H1 (cell line): ENCODE measurements at regions not wholly inside any gene's neighbourhood (a gene's known extent, or its start where the extent isn't known, plus 50 kb on each side); places are given as distances from the start of the nearest gene placed in this dataset.

Experiments
- CTCF ChIA-PET: fragments of 300-600 bp; sonication (Branson Sonifier 250); formaldehyde crosslinking; loops from one replicate; lab custom pipeline; 2021; ENCODE audit not compliant: partially characterized antibody; lab: Charles Lee
- POLR2A ChIA-PET: fragments of 300-600 bp; sonication (Branson Sonifier 250); formaldehyde crosslinking; loops from one replicate; lab custom pipeline; 2021; ENCODE audit warnings: inconsistent platforms; ENCODE audit not compliant: partially characterized antibody; lab: Charles Lee
- DNase-seq, 2 experiments: peaks; one replicate each; pipeline versions ENCODE4 v3.0.0 to v3.0.0-alpha.2; 2010 to 2022; ENCODE audit warnings: low spot score in 2 of 2, low read depth in 1 of 2, mixed read lengths in 1 of 2
- FAIRE-seq: peaks from 2 replicates; lab custom pipeline; 2011; peaks lifted over from hg19 to GRCh38; lab: Jason Lieb, UNC
- H2AFZ ChIP-seq: 2 replicates; pipeline ENCODE4 v1.8.1; 2012; ENCODE audit warnings: low read length, inconsistent platforms
- H2AK5ac ChIP-seq: 2 replicates; pipeline ENCODE4 v1.6.1; 2013; ENCODE audit warnings: low read depth, low read length
- H2BK120ac ChIP-seq: replicated peaks from 2 replicates; pipeline ENCODE3; 2013; ENCODE audit warnings: low read depth, low read length, inconsistent platforms
- H2BK12ac ChIP-seq: 2 replicates; pipeline ENCODE4 v1.6.1; 2013; ENCODE audit warnings: low read depth, low read length
- H2BK15ac ChIP-seq: 2 replicates; pipeline ENCODE4 v1.6.1; 2013; ENCODE audit warnings: low read length
- H2BK20ac ChIP-seq: 2 replicates; pipeline ENCODE4 v1.6.1; 2013; ENCODE audit warnings: low read length
- H2BK5ac ChIP-seq: 2 replicates; pipeline ENCODE4 v1.6.1; 2013; ENCODE audit warnings: low read depth, low read length
- H3K14ac ChIP-seq: 2 replicates; pipeline ENCODE4 v1.6.1; 2013; ENCODE audit warnings: inconsistent platforms; ENCODE audit not compliant: insufficient read length
- H3K18ac ChIP-seq: 2 replicates; pipeline ENCODE4 v1.6.1; 2013; ENCODE audit warnings: low read length; ENCODE audit errors: extremely low read depth
- H3K23ac ChIP-seq: 2 replicates; pipeline ENCODE4 v1.6.1; 2013; ENCODE audit warnings: inconsistent platforms; ENCODE audit not compliant: insufficient read length
- H3K23me2 ChIP-seq: 2 replicates; pipeline ENCODE4 v1.6.1; 2013; ENCODE audit warnings: low read depth, low read length
- H3K27ac ChIP-seq: 2 replicates; pipeline ENCODE4 v1.6.1; 2011; ENCODE audit warnings: low read depth, low read length, inconsistent platforms
- H3K27me3 ChIP-seq, 4 experiments: replicated peaks in 1 of 4; 1 replicate in 1 of 4; 2 replicates in 3 of 4; pipeline versions ENCODE4 v1.6.1 to v1.8.1; 2011 to 2013; ENCODE audit warnings: low read length in 3 of 4, mild to moderate bottlenecking in 3 of 4, inconsistent platforms in 2 of 4, mixed read lengths in 2 of 4, moderate library complexity in 1 of 4; ENCODE audit not compliant: control insufficient read depth in 3 of 4, insufficient read depth in 3 of 4; ENCODE audit errors: extremely low read depth in 1 of 4
- H3K36me3 ChIP-seq, 4 experiments: 2 replicates each; pipeline versions ENCODE4 v1.6.1 to v1.8.1; 2011 to 2013; ENCODE audit warnings: mild to moderate bottlenecking in 4 of 4, low read length in 3 of 4, moderate library complexity in 2 of 4, control low read depth in 1 of 4, inconsistent platforms in 1 of 4; ENCODE audit not compliant: insufficient read depth in 4 of 4, control insufficient read depth in 2 of 4
- H3K4ac ChIP-seq: replicated peaks from 2 replicates; pipeline ENCODE3; 2013; ENCODE audit warnings: low read length, low read depth, mixed read lengths, inconsistent platforms; ENCODE audit not compliant: insufficient read length
- H3K4me1 ChIP-seq, 4 experiments: replicated peaks in 1 of 4; 1 replicate in 1 of 4; 2 replicates in 3 of 4; pipeline versions ENCODE4 v1.6.1 to v1.8.1; 2011 to 2013; ENCODE audit warnings: low read length in 3 of 4, inconsistent platforms in 2 of 4, mixed read lengths in 1 of 4; ENCODE audit not compliant: insufficient read depth in 4 of 4, control insufficient read depth in 3 of 4
- H3K4me2 ChIP-seq, 2 experiments: 2 replicates each; pipeline versions ENCODE4 v1.6.1 to v1.8.1; 2011 to 2013; ENCODE audit warnings: low read depth in 2 of 2, low read length in 2 of 2, control low read depth in 1 of 2, inconsistent platforms in 1 of 2, mild to moderate bottlenecking in 1 of 2; ENCODE audit not compliant: insufficient read depth in 1 of 2
- H3K4me3 ChIP-seq, 4 experiments: fragments of 200-600, 300-600 bp in 1 of 4; sonication (generic), shearing (Covaris generic), sonication (Bioruptor Twin) in 1 of 4; 2 replicates each; pipeline versions ENCODE4 v1.5.1 to v1.8.1; 2011 to 2016; ENCODE audit warnings: low read length in 4 of 4, low read depth in 3 of 4, control low read depth in 2 of 4, inconsistent platforms in 2 of 4, mild to moderate bottlenecking in 2 of 4, mixed read lengths in 1 of 4, moderate library complexity in 1 of 4; ENCODE audit not compliant: insufficient read depth in 2 of 4; ENCODE audit errors: extremely low read depth in 1 of 4
- H3K56ac ChIP-seq: replicated peaks from 2 replicates; pipeline ENCODE3; 2013; ENCODE audit warnings: low read depth, mild to moderate bottlenecking, mixed read lengths, low read length, inconsistent platforms; ENCODE audit not compliant: insufficient read length
- H3K79me1 ChIP-seq: 2 replicates; pipeline ENCODE4 v1.6.1; 2013; ENCODE audit warnings: low read depth, low read length, control low read depth
- H3K79me2 ChIP-seq, 2 experiments: 2 replicates each; pipeline versions ENCODE4 v1.6.1 to v1.8.1; 2012 to 2013; ENCODE audit warnings: low read length in 2 of 2, mild to moderate bottlenecking in 2 of 2, inconsistent platforms in 1 of 2; ENCODE audit not compliant: insufficient read depth in 2 of 2, control insufficient read depth in 1 of 2
- H3K9ac ChIP-seq, 4 experiments: replicated peaks in 1 of 4; 1 replicate in 1 of 4; 2 replicates in 3 of 4; pipeline versions ENCODE4 v1.6.1 to v1.8.1; 2011 to 2013; ENCODE audit warnings: low read depth in 3 of 4, low read length in 3 of 4, control low read depth in 2 of 4, mild to moderate bottlenecking in 2 of 4, moderate library complexity in 2 of 4, inconsistent platforms in 1 of 4; ENCODE audit errors: extremely low read depth in 1 of 4
- H3K9me3 ChIP-seq, 2 experiments: 2 replicates each; pipeline versions ENCODE4 v1.6.1 to v1.8.1; 2012 to 2013; ENCODE audit warnings: mild to moderate bottlenecking in 2 of 2, moderate library complexity in 2 of 2, control low read depth in 1 of 2, inconsistent platforms in 1 of 2, low read depth in 1 of 2, low read length in 1 of 2, mixed read lengths in 1 of 2; ENCODE audit not compliant: insufficient read depth in 2 of 2
- H4K20me1 ChIP-seq, 2 experiments: replicated peaks in 1 of 2; 2 replicates each; pipeline versions ENCODE3 to v1.8.1; 2011 to 2013; ENCODE audit warnings: inconsistent platforms in 2 of 2, low read length in 2 of 2, mild to moderate bottlenecking in 1 of 2; ENCODE audit not compliant: insufficient read depth in 2 of 2, control insufficient read depth in 1 of 2
- H4K5ac ChIP-seq: 2 replicates; pipeline ENCODE4 v1.6.1; 2013; ENCODE audit warnings: low read length, low read depth, mixed read lengths, inconsistent platforms; ENCODE audit not compliant: insufficient read length
- H4K8ac ChIP-seq: 2 replicates; pipeline ENCODE4 v1.8.0; 2013; ENCODE audit warnings: mild to moderate bottlenecking, moderate library complexity, low read length, inconsistent platforms; ENCODE audit not compliant: insufficient read depth; ENCODE audit errors: extremely low read depth
- H4K91ac ChIP-seq: replicated peaks from 2 replicates; pipeline ENCODE3; 2013; ENCODE audit warnings: low read length, mixed read lengths, inconsistent platforms; ENCODE audit not compliant: insufficient read length
- ASH2L ChIP-seq: fragments of 200-600, 300-600 bp; sonication (generic); IDR thresholded peaks from one replicate; pipeline ENCODE4 v1.7.1; 2017; ENCODE audit warnings: low read length
- BRCA1 ChIP-seq: IDR thresholded peaks from 2 replicates; pipeline ENCODE4 v1.6.1; 2012; ENCODE audit warnings: low read depth, low read length, improper control_type of control experiment
- CEBPB ChIP-seq: IDR thresholded peaks from 2 replicates; pipeline ENCODE4 v1.6.1; 2012; ENCODE audit warnings: low read depth, low read length
- GTF2F1 ChIP-seq: IDR thresholded peaks from 2 replicates; pipeline ENCODE4 v1.6.1; 2012; ENCODE audit warnings: low read depth, low read length, improper control_type of control experiment, borderline replicate concordance
- KDM4A ChIP-seq: IDR thresholded peaks from one replicate; pipeline ENCODE4 v1.7.1; 2012; ENCODE audit warnings: low read depth, mild to moderate bottlenecking, moderate library complexity, low read length, inconsistent platforms; ENCODE audit not compliant: severe bottlenecking
- NRF1 ChIP-seq: IDR thresholded peaks from 2 replicates; pipeline ENCODE4 v1.6.1; 2011; ENCODE audit warnings: mild to moderate bottlenecking, low read depth, low read length, improper control_type of control experiment
- POLR2A ChIP-seq, 2 experiments: IDR thresholded peaks; 1 replicate in 1 of 2; 2 replicates in 1 of 2; pipeline ENCODE4 v1.6.1; 2011; ENCODE audit warnings: low read depth in 2 of 2, low read length in 2 of 2, mild to moderate bottlenecking in 2 of 2; ENCODE audit errors: control extremely low read depth in 1 of 2
- RFX5 ChIP-seq: IDR thresholded peaks from 2 replicates; pipeline ENCODE4 v1.6.1; 2011; ENCODE audit warnings: low read depth, low read length, improper control_type of control experiment, borderline replicate concordance
- SAP30 ChIP-seq: fragments of 300-600 bp; sonication (generic); IDR thresholded peaks from 2 replicates; pipeline ENCODE4 v1.7.1; 2012; ENCODE audit warnings: low read length, moderate library complexity, mild to moderate bottlenecking, inconsistent platforms; ENCODE audit not compliant: insufficient read depth, insufficient replicate concordance
- SP2 ChIP-seq: IDR thresholded peaks from 2 replicates; pipeline ENCODE4 v1.6.1; 2012; ENCODE audit warnings: mild to moderate bottlenecking, low read length, inconsistent platforms
- SP4 ChIP-seq: IDR thresholded peaks from 2 replicates; pipeline ENCODE4 v1.6.1; 2012; ENCODE audit warnings: low read length, inconsistent platforms
- TAF1 ChIP-seq: IDR thresholded peaks from 2 replicates; pipeline ENCODE4 v1.6.1; 2011; ENCODE audit warnings: mild to moderate bottlenecking, low read depth, low read length
- TAF7 ChIP-seq: optimal IDR thresholded peaks from 2 replicates; pipeline ENCODE3; 2011; ENCODE audit warnings: low read depth, mild to moderate bottlenecking, inconsistent platforms, low read length, moderate library complexity, borderline replicate concordance
- TEAD4 ChIP-seq: IDR thresholded peaks from 2 replicates; pipeline ENCODE4 v1.6.1; 2012; ENCODE audit warnings: low read depth, low read length, inconsistent platforms, mixed read lengths
- WGBS, 2 experiments: shearing (Covaris generic) in 1 of 2; methylation state at CpG; one replicate each; pipeline versions ENCODE4 v1.1.6 to v1.1.7; 2013 to 2015; ENCODE audit warnings: low lambda C conversion rate in 2 of 2, mixed read lengths in 2 of 2, inconsistent platforms in 1 of 2, low coverage in 1 of 2, missing lambda C conversion rate in 1 of 2; ENCODE audit not compliant: insufficient replicate concordance in 2 of 2, insufficient coverage in 1 of 2, insufficient read length in 1 of 2; ENCODE audit errors: extremely low coverage in 1 of 2, missing lambda C conversion rate in 1 of 2; 5-methylcytosine and 5-hydroxymethylcytosine counted together

- H3K14ac ChIP-seq = no peak overlapping the region
- no peak overlapping the region for H3K4me2 ChIP-seq
- H2BK5ac ChIP-seq = no peak overlapping the region
- H3K27ac ChIP-seq = no peak overlapping the region
- H3K4me1 ChIP-seq = no peaks in the 10 kb centered on the region
- no peaks in the 10 kb centered on the region for H3K23me2 ChIP-seq
- H3K79me1 ChIP-seq = no peaks in the 10 kb centered on the region
- H2BK12ac ChIP-seq = no peak overlapping the region
- no peak overlapping the region for H3K9ac ChIP-seq
- POLR2A ChIA-PET = no interaction called here
- WGBS, 2 experiments = 91% methylated on average over 2 of the region's 2 CpGs; no CpG with 5 or more reads in 1 of the 2 experiments
- H4K8ac ChIP-seq = no peak overlapping the region
- no peak overlapping the region for H3K56ac ChIP-seq
- no peak overlapping the region for H2BK15ac ChIP-seq
- H3K27me3 ChIP-seq = no peaks in the 10 kb centered on the region
- no peak overlapping the region for H3K4ac ChIP-seq
- no peak overlapping the region for H2BK20ac ChIP-seq
- H2AK5ac ChIP-seq = no peak overlapping the region
- no peaks in the 10 kb centered on the region for H3K79me2 ChIP-seq
- H3K9me3 ChIP-seq = no peaks in the 10 kb centered on the region
- H2AFZ ChIP-seq = no peak overlapping the region
- CTCF ChIA-PET = no interaction called here
- H3K4me3 ChIP-seq = no peak overlapping the region
- no peak overlapping the region for H3K18ac ChIP-seq
- H2BK120ac ChIP-seq = no peak overlapping the region
- no peaks in the 10 kb centered on the region for H3K36me3 ChIP-seq
- no peak overlapping the region for H4K5ac ChIP-seq
- no peak overlapping the region for H3K23ac ChIP-seq
- no peaks in the 10 kb centered on the region for H4K20me1 ChIP-seq
- H4K91ac ChIP-seq = no peak overlapping the region
- FAIRE-seq (no peak), DNase-seq (no peak)
- TF ChIP-seq TEAD4 (no peak), SP4 (no peak), SAP30 (no peak), POLR2A (IDR thresholded peaks at IDR 0.05; ENCODE audit: control extremely low read depth in 1 of 2, low read depth in 2 of 2, low read length in 2 of 2) (no peak), SP2 (no peak), BRCA1 (no peak), TAF1 (no peak), ASH2L (no peak), NRF1 (no peak), TAF7 (no peak), GTF2F1 (no peak), CEBPB (no peak), RFX5 (no peak), KDM4A (no peak)
Measured at GRCh38 chr4:126037231-126037630, 722.5 kb downstream of the FAT4 start.
